PC-9 (cell line): ENCODE measurements at regions not wholly inside any gene's neighbourhood (a gene's known extent, or its start where the extent isn't known, plus 50 kb on each side); places are given as distances from the start of the nearest gene placed in this dataset.

Experiments used
- CTCF ChIP-seq: fragments of 200-600 bp; sonication (generic); conservative IDR thresholded peaks from 2 replicates; pipeline ENCODE4 v1.6.1; 2017; ENCODE audit warnings: mixed run types, antibody characterized with exemption, mild to moderate bottlenecking, moderate library complexity
- EZH2 ChIP-seq: fragments of 200-600 bp; sonication (generic); IDR thresholded peaks from 2 replicates; pipeline ENCODE4 v1.8.0; 2017; ENCODE audit warnings: antibody characterized with exemption, low read depth

DNA sequence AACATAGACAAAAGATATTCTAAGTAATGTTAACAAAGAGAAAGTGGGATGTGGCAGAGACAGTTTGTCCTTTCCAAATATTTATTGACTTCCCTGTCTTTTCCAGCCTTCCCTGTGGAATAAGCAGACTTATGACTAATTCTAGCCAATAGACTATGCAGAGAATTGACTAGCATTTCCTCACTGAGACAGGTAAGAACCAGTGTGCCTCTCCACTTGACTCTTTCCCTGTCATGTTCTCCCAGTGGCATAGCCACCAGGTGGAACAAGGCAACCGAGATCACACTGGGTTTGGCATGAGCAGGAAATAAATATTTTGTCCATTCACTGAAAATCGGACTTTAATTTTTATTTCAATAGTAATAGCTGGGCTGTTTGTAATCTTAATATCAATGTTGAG, 168.1 kb upstream of the CTAGE1 start:
- no peak for TF ChIP-seq CTCF
- TF ChIP-seq EZH2: no peak
